Bronchial epithelial cell (primary cell): ENCODE measurements at regions not wholly inside any gene's neighbourhood (a gene's known extent, or its start where the extent isn't known, plus 50 kb on each side); places are given as distances from the start of the nearest gene placed in this dataset.
A peak's percentile ranks its signal among the peaks of the same experiment; 100 is the strongest.

Experiments
- DNase-seq: peaks from one replicate; pipeline ENCODE4 v3.0.0-alpha.2; 2010; ENCODE audit warnings: low read depth
- FAIRE-seq: peaks from 2 replicates; lab custom pipeline; 2011; peaks lifted over from hg19 to GRCh38; lab: Jason Lieb, UNC
- H3K27me3 ChIP-seq: 2 replicates; pipeline ENCODE4 v1.5.1; 2011; ENCODE audit warnings: low read length; ENCODE audit not compliant: control insufficient read depth, insufficient read depth
- H3K36me3 ChIP-seq: 2 replicates; pipeline ENCODE4 v1.5.1; 2011; ENCODE audit warnings: low read length; ENCODE audit not compliant: control insufficient read depth, insufficient read depth
- H3K4me3 ChIP-seq: 2 replicates; pipeline ENCODE4 v1.5.1; 2011; ENCODE audit warnings: mild to moderate bottlenecking, low read depth, low read length, control low read depth
- TF ChIP-seq, protein P1 (sequence below): IDR thresholded peaks from 2 replicates; pipeline ENCODE4 v1.5.1; 2011; ENCODE audit warnings: mild to moderate bottlenecking, moderate library complexity, low read length, control low read depth, inconsistent platforms; ENCODE audit not compliant: insufficient read depth, severe bottlenecking

DNA sequence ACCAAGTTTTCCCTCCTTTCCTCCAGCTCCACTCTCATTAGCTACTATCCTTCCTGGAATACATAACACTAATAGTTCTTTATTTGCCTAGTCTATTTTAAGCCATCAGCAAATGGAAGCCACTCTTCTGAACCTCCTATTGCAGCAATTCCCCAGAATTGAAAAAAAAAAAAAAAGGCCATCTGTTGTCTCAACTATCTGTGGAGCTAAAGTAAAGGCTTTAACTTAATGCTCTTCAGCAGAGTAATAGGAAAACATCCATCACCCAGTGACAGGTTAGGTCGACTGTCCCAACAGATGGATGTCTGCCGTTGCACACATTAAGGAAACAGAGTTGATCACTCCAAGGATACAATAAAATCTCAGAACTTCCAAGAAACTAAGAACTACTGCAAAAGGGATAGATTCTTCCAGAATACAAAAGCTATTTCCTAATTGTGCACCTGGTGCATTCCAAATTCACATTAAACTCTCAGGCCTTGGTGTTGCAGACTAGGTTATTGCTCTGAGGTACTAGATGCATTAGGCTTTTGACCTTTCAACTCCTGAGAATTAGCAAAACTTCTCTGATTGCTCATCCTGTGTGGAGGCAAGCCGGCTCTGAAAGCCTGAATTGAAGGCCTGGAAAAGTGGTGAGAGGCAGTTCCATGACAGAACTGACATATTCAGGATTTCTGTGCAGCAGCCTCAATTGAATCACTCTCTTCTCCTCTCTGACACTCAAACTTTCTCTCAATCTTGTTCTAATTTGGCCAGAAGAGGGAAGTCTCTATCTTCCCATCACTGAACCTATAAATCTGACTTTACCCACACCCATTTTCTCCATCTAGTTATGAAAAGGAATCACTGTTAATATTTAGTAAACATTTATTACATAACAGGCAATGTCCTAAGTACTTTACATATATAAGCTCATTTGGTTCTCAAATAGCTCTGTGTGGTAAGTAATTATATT is 238.4 kb upstream of the HMGA2 start:
- H3K27me3 ChIP-seq = no peaks in the 10 kb centered on the region
- TF ChIP-seq, protein P1, sequence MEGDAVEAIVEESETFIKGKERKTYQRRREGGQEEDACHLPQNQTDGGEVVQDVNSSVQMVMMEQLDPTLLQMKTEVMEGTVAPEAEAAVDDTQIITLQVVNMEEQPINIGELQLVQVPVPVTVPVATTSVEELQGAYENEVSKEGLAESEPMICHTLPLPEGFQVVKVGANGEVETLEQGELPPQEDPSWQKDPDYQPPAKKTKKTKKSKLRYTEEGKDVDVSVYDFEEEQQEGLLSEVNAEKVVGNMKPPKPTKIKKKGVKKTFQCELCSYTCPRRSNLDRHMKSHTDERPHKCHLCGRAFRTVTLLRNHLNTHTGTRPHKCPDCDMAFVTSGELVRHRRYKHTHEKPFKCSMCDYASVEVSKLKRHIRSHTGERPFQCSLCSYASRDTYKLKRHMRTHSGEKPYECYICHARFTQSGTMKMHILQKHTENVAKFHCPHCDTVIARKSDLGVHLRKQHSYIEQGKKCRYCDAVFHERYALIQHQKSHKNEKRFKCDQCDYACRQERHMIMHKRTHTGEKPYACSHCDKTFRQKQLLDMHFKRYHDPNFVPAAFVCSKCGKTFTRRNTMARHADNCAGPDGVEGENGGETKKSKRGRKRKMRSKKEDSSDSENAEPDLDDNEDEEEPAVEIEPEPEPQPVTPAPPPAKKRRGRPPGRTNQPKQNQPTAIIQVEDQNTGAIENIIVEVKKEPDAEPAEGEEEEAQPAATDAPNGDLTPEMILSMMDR = no peak
- H3K4me3 ChIP-seq = no peak overlapping the region
- no peak for DNase-seq
- no peaks in the 10 kb centered on the region for H3K36me3 ChIP-seq
- no peak for FAIRE-seq

DNA sequence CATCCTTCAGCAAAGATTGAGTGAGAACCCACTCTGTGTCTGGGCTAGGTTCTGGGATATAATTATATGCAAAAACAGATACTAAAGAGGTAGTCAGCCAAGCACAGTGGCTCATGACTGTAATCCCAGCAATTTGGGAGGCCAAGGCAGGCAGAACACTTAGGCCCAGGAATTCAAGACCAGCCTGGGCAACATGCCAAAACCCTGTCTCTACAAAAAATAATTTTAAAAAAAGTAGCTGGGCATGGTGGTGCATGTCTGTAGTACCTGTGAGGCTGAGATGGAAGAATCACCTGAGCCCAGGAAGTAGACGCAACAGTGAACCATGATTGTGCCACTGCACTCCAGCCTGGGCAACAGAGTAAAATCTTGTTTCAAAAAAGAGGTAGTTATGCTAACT is 237.5 kb upstream of the HMGA2 start:
- FAIRE-seq (no peak), DNase-seq (peak; percentile 86)
- no peaks in the 10 kb centered on the region for H3K36me3 ChIP-seq
- TF ChIP-seq, protein P1 = no peak
- H3K4me3 ChIP-seq = no peak overlapping the region
- no peaks in the 10 kb centered on the region for H3K27me3 ChIP-seq

DNA sequence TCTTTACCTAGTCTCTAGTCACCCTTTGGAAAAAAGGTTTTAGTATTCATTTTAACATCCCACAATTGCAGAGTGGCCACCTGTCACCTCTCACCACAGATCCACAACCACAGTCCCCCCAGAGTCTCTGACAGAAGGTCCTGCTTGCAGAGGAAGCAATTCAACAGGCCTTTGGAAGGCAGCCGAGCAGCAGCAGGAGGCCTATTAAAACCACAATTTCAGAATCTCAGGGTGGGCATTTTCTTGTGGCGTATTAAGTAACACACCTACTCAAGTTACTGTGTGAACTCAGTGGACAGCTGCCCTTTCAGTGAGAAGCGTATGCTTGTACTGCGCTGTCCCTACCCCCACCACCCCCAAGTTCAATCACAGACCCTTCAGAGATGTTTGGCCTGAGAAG is 234.0 kb upstream of the HMGA2 start:
- FAIRE-seq (no peak), DNase-seq (no peak)
- H3K36me3 ChIP-seq = no peaks in the 10 kb centered on the region
- TF ChIP-seq, protein P1 = no peak
- no peaks in the 10 kb centered on the region for H3K27me3 ChIP-seq
- no peak overlapping the region for H3K4me3 ChIP-seq

DNA sequence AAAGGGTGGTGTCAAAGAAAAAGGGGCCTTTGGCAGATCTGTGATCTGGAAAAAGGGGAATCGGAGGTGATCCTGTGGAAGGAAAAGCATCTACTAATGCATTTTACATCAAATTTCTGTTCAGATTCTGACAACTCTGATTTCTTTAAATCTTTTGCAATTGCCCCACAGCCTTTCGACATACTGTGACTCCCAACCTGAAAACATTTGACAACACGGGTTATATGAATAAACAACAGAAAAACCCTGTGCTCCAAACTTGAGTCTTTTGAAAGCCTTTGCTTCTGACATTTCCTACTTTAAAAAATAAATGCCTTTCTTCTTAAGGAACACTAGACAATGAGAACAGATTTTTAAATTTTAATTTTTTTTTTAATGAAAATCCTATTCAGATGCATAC is 231.9 kb upstream of the HMGA2 start:
- FAIRE-seq = no peak

DNA sequence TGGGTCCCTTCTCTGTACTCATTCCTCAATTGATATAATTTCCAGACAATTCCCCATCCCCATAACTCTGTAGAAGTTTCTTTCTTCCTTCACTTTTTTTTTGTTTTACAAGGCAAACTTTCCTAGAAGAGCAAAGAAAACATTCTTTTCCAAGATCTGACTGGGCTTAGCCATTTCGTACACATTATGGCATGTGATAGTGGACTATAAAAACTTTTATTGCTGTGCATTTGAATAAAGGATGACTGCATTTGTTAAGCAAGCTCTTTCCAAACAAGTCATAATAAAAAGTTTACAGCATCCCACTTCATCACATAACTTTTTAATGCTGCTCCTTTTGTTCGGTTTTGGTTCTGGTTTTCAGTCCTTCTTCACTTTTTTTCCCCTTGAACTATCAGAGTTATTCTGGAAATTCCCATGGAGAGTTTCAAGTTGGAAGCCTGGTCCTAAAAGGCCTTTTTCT is 231.0 kb upstream of the HMGA2 start:
- DNase-seq = no peak
- no peak for FAIRE-seq
- Histone ChIP-seq H3K27me3 (no peaks in the 10 kb centered on the region), H3K4me3 (no peak overlapping the region), H3K36me3 (no peaks in the 10 kb centered on the region)
- TF ChIP-seq, protein P1 = no peak

More for the DNA sequence above, 231.9 kb upstream of the HMGA2 start:
- TF ChIP-seq, protein P1 = no peak
- Histone ChIP-seq H3K27me3 (no peaks in the 10 kb centered on the region), H3K36me3 (no peaks in the 10 kb centered on the region), H3K4me3 (no peak overlapping the region)
- no peak for DNase-seq

DNA sequence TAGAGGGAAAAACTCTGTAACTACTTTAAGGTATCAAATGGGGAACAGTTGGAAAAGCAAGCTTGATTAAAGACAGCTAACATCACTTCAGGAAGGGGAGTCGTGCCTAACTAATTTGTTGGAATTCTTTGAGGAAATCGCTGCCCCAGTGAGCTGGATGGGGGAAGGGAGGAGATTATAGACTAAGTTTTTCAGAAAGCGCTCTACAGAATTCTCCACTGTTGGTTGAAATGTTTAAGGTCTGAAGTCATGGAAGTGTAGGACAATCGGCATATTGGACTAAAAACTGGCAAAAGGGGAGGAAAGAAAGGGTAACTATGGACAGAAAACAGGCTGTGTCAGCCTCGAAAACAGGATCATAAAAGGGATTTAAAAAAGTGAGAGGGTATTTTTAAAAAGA is 229.9 kb upstream of the HMGA2 start:
- no peak overlapping the region for H3K4me3 ChIP-seq
- TF ChIP-seq, protein P1 = no peak
- FAIRE-seq = no peak
- H3K36me3 ChIP-seq = no peaks in the 10 kb centered on the region
- no peak for DNase-seq
- H3K27me3 ChIP-seq = no peaks in the 10 kb centered on the region
